Loucy (cell line): ENCODE measurements at regions not wholly inside any gene's neighbourhood (a gene's known extent, or its start where the extent isn't known, plus 50 kb on each side); places are given as distances from the start of the nearest gene placed in this dataset.

Source experiments
- CTCF ChIP-seq: fragments of 200-600 bp; sonication (generic); conservative IDR thresholded peaks from 2 replicates; pipeline ENCODE4 v1.5.1; 2014; ENCODE audit warnings: mild to moderate bottlenecking, antibody characterized with exemption, low read length
- EZH2phosphoT487 ChIP-seq: fragments of 200-600 bp; IDR thresholded peaks from 2 replicates; pipeline ENCODE4 v1.6.1; 2018; ENCODE audit warnings: antibody characterized with exemption, mild to moderate bottlenecking, moderate library complexity, borderline replicate concordance

DNA sequence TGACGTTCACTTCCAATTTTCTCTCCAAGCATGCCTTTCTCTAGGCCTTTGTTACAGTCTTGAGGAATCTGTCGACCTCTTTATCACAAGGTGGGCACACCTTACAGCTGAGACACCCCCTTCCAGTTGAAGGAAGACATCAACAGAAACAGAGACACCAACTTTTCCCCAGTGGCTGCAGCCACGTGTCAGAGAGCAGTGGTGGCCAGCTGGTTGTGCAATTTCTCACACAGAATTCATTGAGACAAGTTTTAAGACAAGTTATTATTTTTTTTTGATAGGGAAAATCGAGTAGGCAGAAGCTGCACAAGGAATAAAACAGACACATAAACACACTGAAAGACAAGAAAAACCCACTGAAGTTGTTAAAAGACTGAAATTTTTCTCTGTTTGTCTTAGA, 436.7 kb upstream of the MDFIC2 start:
- TF ChIP-seq CTCF: no peak
- no peak for TF ChIP-seq EZH2phosphoT487
